ENCODE measurements at regions not wholly inside any gene's neighbourhood (a gene's known extent, or its start where the extent isn't known, plus 50 kb on each side); places are given as distances from the start of the nearest gene placed in this dataset.

- DNase-seq = no peak
Observed at GRCh38 chr3:24850245-24850644, 355.6 kb upstream of the THRB start.

- no peak for DNase-seq
Observed at GRCh38 chr3:24853685-24854490, 359.2 kb upstream of the THRB start.

- no peak for DNase-seq
Observed at GRCh38 chr3:24854748-24855147, 360.1 kb upstream of the THRB start.

GRCh38 chr3:24857945-24858344 is 363.3 kb upstream of the THRB start:
- DNase-seq = no peak

- DNase-seq = no peak
Observed at GRCh38 chr3:24863215-24863614, 368.6 kb upstream of the THRB start.

GRCh38 chr3:24867783-24868182 is 373.1 kb upstream of the THRB start:
- no peak for DNase-seq

GRCh38 chr3:24881239-24881638 is 386.6 kb upstream of the THRB start:
- DNase-seq = no peak

- no peak for DNase-seq
Observed at GRCh38 chr3:24886501-24886900, 391.9 kb upstream of the THRB start.

- no peak for DNase-seq
Observed at GRCh38 chr3:24890012-24890411, 395.4 kb upstream of the THRB start.

GRCh38 chr3:24899373-24899772 is 404.7 kb upstream of the THRB start:
- no peak for DNase-seq

- no peak for DNase-seq
Observed at GRCh38 chr3:24899901-24900603, 405.4 kb upstream of the THRB start.

GRCh38 chr3:24905266-24905665 is 410.6 kb upstream of the THRB start:
- no peak for DNase-seq

GRCh38 chr3:24907106-24907505 is 412.5 kb upstream of the THRB start:
- no peak for DNase-seq

GRCh38 chr3:24911076-24911475 is 416.4 kb upstream of the THRB start:
- DNase-seq = no peak

- no peak for DNase-seq
Observed at GRCh38 chr3:24915639-24916038, 421.0 kb upstream of the THRB start.

GRCh38 chr3:24917908-24918307 is 423.3 kb upstream of the THRB start:
- no peak for DNase-seq

GRCh38 chr3:24923570-24923969 is 428.9 kb upstream of the THRB start:
- no peak for DNase-seq

- no peak for DNase-seq
Observed at GRCh38 chr3:24929521-24929920, 434.9 kb upstream of the THRB start.

GRCh38 chr3:24933401-24933800 is 438.8 kb upstream of the THRB start:
- no peak for DNase-seq

- DNase-seq = no peak
Observed at GRCh38 chr3:24936574-24936973, 441.9 kb upstream of the THRB start.

GRCh38 chr3:24937228-24937627 is 442.6 kb upstream of the THRB start:
- no peak for DNase-seq

- no peak for DNase-seq
Observed at GRCh38 chr3:24937780-24938179, 443.1 kb upstream of the THRB start.

- no peak for DNase-seq
Observed at GRCh38 chr3:24943961-24944360, 449.3 kb upstream of the THRB start.

GRCh38 chr3:24944805-24945520 is 450.3 kb upstream of the THRB start:
- DNase-seq = no peak

Data from CD4-positive, alpha-beta T cell treated with Interferon gamma for 1 hour (primary cell).